GM12873 (cell line): ENCODE measurements at regions not wholly inside any gene's neighbourhood (a gene's known extent, or its start where the extent isn't known, plus 50 kb on each side); places are given as distances from the start of the nearest gene placed in this dataset.

ENCODE experiments used
- TF ChIP-seq, protein P1 (sequence below): IDR thresholded peaks from 2 replicates; pipeline ENCODE4 v1.5.1; 2012; ENCODE audit warnings: low read depth, mild to moderate bottlenecking, moderate library complexity, low read length, control low read depth; ENCODE audit not compliant: insufficient read depth; ENCODE audit errors: missing control alignments

DNA sequence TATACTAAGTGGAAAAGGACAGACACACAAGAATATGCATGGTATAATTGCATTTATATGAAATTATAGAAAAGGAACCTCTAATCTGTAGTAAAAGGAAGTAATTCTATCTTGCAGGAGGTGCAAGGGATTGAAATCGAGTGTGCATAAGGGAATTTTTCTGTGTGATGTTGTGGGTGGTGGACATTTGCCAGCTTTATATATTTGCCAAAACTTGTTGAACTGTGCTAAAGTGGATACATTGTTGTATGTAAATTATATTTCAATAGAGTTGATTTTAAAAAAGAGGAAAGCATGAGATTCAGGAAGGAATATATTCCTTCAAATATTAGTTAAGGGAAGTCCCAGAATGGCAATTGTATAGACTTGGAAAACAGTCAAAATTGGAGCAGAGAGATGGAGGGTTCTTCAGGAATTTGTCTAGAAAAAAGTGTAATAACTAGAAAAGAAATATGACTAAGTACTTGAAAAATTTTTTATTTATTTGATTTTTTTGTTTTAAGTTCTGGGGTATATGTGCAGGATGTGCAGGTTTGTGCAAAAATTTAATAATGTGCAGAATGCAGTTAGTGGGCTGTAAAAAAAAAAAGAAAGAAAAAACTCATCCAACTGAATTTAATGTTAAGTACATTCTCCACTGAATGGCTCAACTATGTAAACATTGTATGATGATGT, 96.1 kb downstream of the ARL4A start:
- TF ChIP-seq, protein P1, sequence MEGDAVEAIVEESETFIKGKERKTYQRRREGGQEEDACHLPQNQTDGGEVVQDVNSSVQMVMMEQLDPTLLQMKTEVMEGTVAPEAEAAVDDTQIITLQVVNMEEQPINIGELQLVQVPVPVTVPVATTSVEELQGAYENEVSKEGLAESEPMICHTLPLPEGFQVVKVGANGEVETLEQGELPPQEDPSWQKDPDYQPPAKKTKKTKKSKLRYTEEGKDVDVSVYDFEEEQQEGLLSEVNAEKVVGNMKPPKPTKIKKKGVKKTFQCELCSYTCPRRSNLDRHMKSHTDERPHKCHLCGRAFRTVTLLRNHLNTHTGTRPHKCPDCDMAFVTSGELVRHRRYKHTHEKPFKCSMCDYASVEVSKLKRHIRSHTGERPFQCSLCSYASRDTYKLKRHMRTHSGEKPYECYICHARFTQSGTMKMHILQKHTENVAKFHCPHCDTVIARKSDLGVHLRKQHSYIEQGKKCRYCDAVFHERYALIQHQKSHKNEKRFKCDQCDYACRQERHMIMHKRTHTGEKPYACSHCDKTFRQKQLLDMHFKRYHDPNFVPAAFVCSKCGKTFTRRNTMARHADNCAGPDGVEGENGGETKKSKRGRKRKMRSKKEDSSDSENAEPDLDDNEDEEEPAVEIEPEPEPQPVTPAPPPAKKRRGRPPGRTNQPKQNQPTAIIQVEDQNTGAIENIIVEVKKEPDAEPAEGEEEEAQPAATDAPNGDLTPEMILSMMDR = no peak

DNA sequence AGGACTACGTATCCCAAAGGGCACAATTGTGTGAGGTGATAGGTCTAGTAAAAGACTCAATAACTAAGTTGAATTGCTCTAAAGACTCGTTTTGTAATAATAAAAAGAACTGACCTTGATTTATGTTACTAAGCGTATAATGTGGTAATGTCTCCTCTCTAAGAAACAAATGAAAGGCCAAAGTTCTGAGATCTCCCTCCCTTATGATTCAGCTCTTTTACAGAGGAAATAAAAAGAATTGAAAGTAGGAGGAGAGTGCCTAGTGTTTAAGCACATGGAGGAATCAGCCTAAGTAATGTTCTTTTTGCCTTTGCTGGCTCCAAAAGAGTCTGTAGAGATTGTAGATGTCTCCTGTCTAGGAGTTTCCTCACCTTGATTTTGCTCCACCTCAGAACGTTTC, 98.0 kb downstream of the ARL4A start:
- TF ChIP-seq, protein P1 = no peak

DNA sequence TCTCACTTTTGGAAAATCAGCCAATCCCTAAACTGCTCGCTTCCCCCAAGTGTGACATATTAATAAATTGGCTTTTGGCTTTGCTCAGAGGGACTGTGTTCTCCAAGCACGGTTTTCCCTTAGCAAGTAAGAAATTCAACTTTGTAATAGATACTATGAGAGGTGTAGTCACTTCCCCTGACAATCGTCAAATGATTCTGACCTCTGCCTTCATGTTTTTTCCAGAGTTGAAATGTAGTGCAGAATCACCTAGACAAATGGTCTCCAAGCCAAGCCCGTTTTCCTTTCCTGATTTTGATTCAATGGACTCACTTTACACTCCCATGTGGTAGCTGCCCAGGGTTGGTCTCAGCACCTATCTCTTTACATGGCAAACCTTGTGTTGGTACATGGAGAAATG, 99.1 kb downstream of the ARL4A start:
- TF ChIP-seq, protein P1 = no peak

DNA sequence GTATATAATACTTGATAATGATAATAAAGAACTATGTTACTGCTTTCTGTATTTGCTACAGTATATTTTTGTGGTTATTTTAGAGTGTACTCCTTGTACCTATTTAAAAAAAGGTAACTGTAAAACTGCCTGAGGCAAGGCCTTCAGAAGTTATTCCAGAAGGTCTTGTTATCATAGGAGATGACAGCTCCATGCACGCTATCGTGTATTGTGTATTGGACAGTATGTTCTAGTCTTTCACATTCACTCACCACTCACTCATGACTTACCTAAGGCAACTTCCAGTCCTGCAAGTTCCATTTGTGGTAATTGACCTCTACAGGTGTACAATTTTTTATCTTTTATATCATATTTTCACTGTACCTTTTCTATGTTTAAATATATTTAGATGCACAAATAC, 100.7 kb downstream of the ARL4A start:
- TF ChIP-seq, protein P1 = no peak

DNA sequence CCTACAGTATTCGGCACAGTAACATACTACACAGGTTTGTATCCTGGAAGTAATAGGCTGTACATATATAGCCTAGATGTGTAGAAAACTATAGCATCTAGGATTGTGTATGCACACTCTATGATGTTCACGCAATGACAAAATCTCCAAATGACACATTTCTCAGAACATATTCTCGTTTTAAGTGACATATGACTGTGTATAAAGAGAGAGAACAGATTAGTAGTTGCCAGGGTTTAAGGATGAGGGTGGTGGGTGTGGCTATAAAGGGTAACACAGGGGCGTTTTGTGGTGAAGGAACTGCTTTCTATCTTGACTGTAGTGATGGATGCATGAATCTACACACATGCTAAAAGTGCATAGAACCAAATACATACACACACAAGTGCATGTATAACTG, 101.2 kb downstream of the ARL4A start:
- TF ChIP-seq, protein P1 = no peak

DNA sequence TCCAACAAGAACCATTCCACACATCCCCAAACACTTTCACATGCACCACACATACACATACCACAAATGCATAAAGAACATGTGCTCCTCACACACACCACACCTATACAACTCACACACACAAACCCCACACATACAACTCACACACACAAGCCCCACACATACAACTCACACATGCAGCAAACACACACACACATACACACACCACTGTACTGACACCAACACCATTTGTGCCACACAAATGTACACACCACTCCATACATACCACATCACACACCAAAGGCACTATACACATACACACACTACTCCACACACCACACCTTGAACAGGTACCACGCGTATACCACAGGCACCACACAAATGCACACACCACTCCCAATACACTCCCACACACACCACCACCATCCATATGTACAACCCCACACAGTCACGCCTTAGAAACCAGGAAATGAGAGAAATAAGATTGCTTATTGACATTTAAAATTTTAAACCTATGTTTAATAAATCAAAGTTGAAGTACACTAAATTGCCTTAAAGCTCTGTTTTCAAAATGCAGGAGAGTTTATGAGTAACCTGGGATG, 107.4 kb downstream of the ARL4A start:
- TF ChIP-seq, protein P1 = no peak

DNA sequence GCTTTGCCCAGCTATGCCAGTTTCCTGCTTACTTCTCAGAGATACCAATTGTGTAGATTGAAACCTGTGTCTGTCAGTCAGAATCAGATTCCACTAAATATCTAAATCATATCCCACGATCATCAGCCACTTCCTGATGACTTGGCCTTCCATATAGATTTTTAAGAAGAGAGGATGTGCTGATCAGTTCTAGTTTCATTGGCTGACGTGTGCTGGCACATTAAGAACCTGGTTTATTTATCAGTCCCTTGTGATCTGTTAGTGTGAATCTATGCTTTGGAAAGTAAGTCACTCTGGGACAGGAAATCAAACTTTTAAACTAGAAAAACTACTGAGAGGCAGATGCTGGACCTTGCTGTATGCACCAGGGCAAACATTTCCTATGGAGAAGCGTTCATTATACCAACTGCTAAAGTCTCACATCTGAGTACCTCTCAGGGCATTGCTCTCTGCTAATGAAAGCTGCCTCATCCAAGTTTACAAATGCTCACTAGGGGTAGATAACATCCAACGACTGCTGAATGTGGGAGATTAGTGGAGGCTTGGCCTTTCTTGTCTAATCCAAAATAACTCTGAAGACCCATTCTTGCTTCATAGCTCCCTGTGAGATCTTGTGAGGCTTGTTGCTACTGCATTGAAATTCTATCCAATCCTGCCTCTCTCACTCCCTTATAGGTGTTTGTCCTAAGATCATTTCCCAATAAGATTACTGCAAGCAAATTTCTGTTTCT, 109.1 kb downstream of the ARL4A start:
- TF ChIP-seq, protein P1 = no peak
